ENCODE measurements at regions not wholly inside any gene's neighbourhood (a gene's known extent, or its start where the extent isn't known, plus 50 kb on each side); places are given as distances from the start of the nearest gene placed in this dataset.
"Not testable (repeated sequence)": the region's sequence is repeated elsewhere in the genome, so short reads cannot be mapped to it uniquely, and the experiment has no call there.

DNA sequence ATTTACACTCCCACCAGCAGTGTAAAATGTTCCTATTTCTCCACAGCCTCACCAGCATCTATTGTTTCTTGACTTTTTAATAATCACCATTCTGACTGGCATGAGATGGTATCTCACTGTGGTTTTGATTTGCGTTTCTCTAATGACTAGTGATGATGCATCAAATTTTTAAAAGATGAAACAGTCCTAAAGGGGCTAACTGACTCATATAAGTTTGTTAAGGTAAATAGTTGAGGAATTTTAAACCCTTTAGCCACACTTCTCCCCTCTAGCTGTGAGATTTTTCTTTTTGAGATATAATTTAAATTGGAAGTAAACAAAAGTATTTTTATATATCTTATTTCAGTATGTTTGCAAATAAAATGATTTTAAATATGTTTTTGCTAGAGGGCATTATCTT is 331.2 kb upstream of the EPHA6 start:
- CTCF ChIA-PET, H3K27ac Mint-ChIP-seq, H3K4me3 Mint-ChIP-seq, H3K36me3 Mint-ChIP-seq, H3K4me1 Mint-ChIP-seq, H3K27me3 Mint-ChIP-seq, H3K9me3 Mint-ChIP-seq, DNase-seq: not testable (repeated sequence)

DNA sequence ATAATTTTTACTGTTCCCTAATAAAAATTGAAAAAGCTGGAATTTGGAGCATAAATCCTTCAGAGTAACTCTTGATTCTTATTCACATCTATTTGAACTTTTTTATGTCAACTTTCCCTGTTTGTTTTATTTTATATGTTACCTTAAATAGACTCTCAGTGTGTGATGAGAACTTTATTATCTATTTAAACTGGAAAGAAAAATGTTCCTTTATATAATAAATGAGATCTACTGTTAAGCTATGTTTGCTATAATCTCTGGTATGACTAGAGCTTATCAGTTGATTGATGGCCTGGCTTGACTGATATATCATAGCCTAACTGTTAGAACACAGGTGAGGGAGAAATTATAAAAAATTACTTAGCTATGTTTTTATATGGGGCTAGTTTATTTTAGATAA is 330.6 kb upstream of the EPHA6 start:
- H3K9me3 Mint-ChIP-seq: peaks cover 7% of the 10 kb centered on the region
- no peak overlapping the region for H3K27ac Mint-ChIP-seq
- H3K4me3 Mint-ChIP-seq: no peak overlapping the region
- no peaks in the 10 kb centered on the region for H3K27me3 Mint-ChIP-seq
- no peaks in the 10 kb centered on the region for H3K4me1 Mint-ChIP-seq
- CTCF ChIA-PET: no interaction called here
- H3K36me3 Mint-ChIP-seq: no peaks in the 10 kb centered on the region
- DNase-seq: no peak

DNA sequence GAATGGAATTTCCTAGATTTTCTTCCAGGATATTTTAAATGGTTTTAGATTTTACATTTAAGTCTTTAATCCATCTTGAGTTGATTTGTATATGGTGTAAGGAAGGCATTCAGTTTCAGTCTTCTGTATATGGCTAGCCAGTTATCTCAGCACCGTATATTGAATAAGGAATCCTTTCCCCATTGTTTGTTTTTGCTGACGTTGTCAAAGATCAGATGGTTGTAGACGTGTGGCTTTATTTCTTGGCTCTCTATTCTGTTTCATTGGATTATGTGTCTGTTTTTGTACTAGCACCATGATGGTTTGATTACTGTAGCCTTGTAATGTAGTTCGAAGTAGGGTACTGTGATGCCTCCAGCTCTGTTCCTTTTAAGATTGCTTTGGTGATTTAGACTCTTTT is 325.7 kb upstream of the EPHA6 start:
- no peak overlapping the region for H3K27ac Mint-ChIP-seq
- no peaks in the 10 kb centered on the region for H3K27me3 Mint-ChIP-seq
- no peak for DNase-seq
- no peak overlapping the region for H3K4me3 Mint-ChIP-seq
- no peaks in the 10 kb centered on the region for H3K4me1 Mint-ChIP-seq
- H3K9me3 Mint-ChIP-seq: peaks cover 13% of the 10 kb centered on the region
- no peaks in the 10 kb centered on the region for H3K36me3 Mint-ChIP-seq
- CTCF ChIA-PET: no interaction called here

DNA sequence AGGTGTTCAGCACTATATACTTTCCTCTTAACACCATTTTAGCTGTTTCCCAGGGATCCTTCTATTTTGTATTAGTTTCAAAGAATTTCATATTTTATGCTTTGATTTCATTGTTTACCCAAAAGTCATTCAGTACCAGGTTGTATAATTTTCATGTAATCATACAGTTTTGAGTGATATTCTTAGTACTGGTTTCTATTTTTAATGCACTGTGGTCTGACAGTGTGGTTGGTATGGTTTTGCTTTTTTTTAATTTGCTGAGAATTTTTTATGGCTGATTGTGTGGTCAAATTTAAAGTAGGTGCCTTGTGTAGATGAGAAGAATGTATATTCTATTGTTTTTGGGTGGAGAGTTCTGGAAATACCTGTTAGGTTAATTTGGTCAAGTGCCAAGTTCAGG is 323.4 kb upstream of the EPHA6 start:
- Mint-ChIP-seq H3K9me3 (peaks cover 19% of the 10 kb centered on the region), H3K36me3 (no peaks in the 10 kb centered on the region), H3K27ac (no peak overlapping the region), H3K4me3 (no peak overlapping the region), H3K4me1 (no peaks in the 10 kb centered on the region), H3K27me3 (no peaks in the 10 kb centered on the region)
- CTCF ChIA-PET: no interaction called here
- DNase-seq: no peak

DNA sequence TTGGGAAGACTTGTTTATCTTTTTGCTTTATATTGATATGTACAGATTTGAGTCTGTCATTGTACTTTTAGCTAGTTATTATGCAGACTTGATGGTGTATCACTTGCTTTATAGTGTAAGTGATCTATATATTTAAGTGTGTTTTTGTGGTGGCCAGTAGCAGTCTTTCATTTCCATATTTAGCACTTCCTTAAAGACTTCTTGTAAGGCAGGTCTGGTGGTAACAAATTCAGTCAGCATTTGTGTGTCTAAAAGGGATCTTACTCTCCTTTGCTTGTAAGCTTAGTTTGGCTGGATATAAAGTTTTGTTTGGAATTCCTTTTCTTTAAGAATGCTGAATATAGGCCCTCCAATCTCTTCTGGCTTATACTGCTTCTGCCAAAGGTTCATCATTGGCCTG is 322.5 kb upstream of the EPHA6 start:
- H3K9me3 Mint-ChIP-seq: peaks cover 19% of the 10 kb centered on the region
- H3K4me1 Mint-ChIP-seq: no peaks in the 10 kb centered on the region
- no peaks in the 10 kb centered on the region for H3K36me3 Mint-ChIP-seq

DNA sequence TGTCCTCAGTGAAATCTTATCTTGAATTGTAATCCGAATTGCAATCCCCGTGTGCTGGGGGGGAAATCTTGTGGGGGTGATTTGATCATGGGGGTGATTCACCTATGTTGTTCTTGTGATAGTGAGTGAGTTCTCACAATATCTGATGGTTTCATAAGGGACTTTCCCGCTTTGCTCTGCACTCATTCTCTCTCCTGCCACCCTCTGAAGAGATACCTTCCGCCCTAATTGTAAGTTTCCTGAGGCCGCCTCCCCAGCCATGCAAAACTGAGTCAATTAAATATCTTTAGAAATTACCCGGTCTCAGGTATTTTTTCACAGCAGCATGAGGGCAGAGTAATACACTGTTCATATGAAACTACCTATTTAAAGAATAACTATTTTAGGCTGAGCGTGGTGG is 304.1 kb upstream of the EPHA6 start:
- DNase-seq: no peak
- Mint-ChIP-seq H3K27ac (no peak overlapping the region), H3K4me1 (no peaks in the 10 kb centered on the region), H3K27me3 (no peaks in the 10 kb centered on the region), H3K4me3 (no peak overlapping the region), H3K36me3 (no peaks in the 10 kb centered on the region), H3K9me3 (no peaks in the 10 kb centered on the region)
- CTCF ChIA-PET: no interaction called here

More for the DNA sequence above, 322.5 kb upstream of the EPHA6 start:
- Mint-ChIP-seq H3K27ac (no peak overlapping the region), H3K27me3 (no peaks in the 10 kb centered on the region), H3K4me3 (no peak overlapping the region)
- CTCF ChIA-PET: no interaction called here
- no peak for DNase-seq

DNA sequence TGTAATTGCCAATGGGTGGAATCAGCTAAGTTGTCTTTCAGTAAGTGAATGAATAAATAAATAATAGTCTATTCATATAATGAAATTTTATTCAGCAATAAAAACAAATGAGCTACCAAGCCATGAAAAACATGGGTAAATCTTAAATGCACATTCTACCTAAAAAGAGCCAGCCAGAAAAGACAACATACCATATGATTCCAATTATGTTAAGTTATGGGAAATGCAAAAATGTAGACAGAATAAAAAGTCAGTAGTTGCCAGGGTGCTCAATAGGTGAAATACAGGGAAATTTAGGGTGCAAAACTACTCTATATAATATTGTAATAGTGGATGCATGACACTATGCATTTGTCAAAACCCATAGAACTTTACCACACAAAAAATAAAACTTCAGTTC is 277.2 kb upstream of the EPHA6 start:
- Mint-ChIP-seq H3K27me3 (no peaks in the 10 kb centered on the region), H3K27ac (no peak overlapping the region), H3K4me3 (no peak overlapping the region), H3K36me3 (no peaks in the 10 kb centered on the region), H3K4me1 (no peaks in the 10 kb centered on the region), H3K9me3 (peaks cover 2% of the 10 kb centered on the region)
- no peak for DNase-seq
- CTCF ChIA-PET: no interaction called here

DNA sequence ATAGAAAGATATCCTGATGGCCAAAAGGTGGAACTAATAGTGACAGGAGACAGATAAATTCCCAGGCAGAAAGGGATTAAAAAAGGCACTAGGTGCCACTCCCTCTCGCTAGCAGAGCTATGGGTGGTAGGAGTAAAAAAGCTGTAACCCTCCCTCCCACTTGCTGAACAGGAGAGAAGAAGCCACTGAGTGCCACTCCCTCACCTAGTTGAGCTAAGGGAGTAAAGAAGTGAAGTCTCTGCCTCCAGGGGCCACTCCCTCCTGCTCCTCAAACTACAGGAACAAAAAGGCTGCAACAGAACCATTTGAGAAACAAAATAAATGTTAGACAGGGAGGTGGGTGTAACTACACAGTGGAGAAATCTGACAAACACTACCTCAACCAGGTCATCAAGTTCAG is 276.2 kb upstream of the EPHA6 start:
- no peaks in the 10 kb centered on the region for H3K4me1 Mint-ChIP-seq
- H3K9me3 Mint-ChIP-seq: peaks cover 2% of the 10 kb centered on the region
- no peaks in the 10 kb centered on the region for H3K27me3 Mint-ChIP-seq
- H3K4me3 Mint-ChIP-seq: no peak overlapping the region
- CTCF ChIA-PET: no interaction called here
- DNase-seq: no peak
- no peak overlapping the region for H3K27ac Mint-ChIP-seq
- H3K36me3 Mint-ChIP-seq: no peaks in the 10 kb centered on the region

DNA sequence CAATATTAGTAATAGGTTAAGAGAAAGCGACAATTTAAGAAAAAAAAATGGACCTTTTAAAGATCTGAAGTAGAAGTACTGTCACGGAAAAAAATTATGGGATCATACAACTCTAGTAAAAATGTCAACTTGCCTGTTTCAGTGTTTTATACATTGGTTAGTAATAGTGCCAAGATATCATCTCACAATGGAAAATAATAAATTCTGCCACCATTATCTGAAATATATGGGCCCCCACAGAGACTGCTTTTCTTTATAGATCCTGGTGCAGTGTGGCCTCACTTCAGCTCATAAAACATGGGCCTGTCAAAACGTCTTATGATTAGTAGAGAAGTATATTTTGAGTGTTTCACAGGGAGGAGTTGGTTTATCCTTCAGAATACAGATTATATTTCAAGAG is 266.3 kb upstream of the EPHA6 start:
- no peaks in the 10 kb centered on the region for H3K36me3 Mint-ChIP-seq
- H3K4me3 Mint-ChIP-seq: no peak overlapping the region
- no peaks in the 10 kb centered on the region for H3K27me3 Mint-ChIP-seq
- H3K9me3 Mint-ChIP-seq: peaks cover 19% of the 10 kb centered on the region
- H3K27ac Mint-ChIP-seq: no peak overlapping the region
- no peaks in the 10 kb centered on the region for H3K4me1 Mint-ChIP-seq
- no peak for DNase-seq
- CTCF ChIA-PET: no interaction called here

DNA sequence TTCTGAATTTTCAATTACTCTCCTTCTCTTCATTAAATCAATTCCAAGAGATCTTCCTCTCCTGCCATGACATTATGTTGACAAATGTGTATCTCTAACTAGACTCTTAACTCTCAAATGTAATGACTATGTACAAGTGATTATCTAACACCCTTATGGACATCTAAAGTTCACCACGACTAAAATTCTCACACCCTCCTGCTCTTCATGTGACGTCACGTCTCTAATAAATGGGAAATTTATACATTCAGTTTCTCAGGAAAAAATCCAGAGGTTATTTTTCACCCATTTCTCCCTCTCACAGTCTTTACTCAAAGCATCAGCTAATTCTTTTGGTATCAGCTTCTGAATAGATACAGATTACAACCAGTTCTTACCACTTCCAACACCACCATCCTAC is 237.5 kb upstream of the EPHA6 start:
- CTCF ChIA-PET: no interaction called here
- H3K27me3 Mint-ChIP-seq: no peaks in the 10 kb centered on the region
- no peak overlapping the region for H3K4me3 Mint-ChIP-seq
- no peaks in the 10 kb centered on the region for H3K4me1 Mint-ChIP-seq
- no peaks in the 10 kb centered on the region for H3K36me3 Mint-ChIP-seq
- no peak for DNase-seq
- no peak overlapping the region for H3K27ac Mint-ChIP-seq
- H3K9me3 Mint-ChIP-seq: peaks cover 36% of the 10 kb centered on the region

DNA sequence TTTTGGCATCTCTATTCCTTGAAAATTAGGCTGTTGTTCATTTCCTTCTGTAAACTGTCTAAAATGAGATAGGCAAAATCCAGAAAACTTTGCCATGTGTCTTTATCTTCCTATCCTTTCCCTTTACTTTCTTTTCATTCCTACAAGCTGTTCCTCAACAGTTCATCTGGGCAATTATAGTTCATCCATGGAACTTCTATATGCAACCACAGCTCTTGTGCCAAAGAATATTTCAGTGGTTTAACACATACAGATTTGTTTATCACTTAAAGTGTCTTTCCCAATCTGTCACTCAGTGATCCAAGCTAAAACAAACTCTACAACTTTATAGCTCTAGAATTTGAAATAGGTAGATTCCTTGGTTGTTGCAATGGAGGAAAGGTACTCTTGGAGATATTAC is 230.3 kb upstream of the EPHA6 start:
- Mint-ChIP-seq H3K9me3 (no peaks in the 10 kb centered on the region), H3K4me3 (no peak overlapping the region), H3K27ac (no peak overlapping the region), H3K4me1 (no peaks in the 10 kb centered on the region), H3K27me3 (no peaks in the 10 kb centered on the region), H3K36me3 (no peaks in the 10 kb centered on the region)
- no peak for DNase-seq
- CTCF ChIA-PET: no interaction called here

DNA sequence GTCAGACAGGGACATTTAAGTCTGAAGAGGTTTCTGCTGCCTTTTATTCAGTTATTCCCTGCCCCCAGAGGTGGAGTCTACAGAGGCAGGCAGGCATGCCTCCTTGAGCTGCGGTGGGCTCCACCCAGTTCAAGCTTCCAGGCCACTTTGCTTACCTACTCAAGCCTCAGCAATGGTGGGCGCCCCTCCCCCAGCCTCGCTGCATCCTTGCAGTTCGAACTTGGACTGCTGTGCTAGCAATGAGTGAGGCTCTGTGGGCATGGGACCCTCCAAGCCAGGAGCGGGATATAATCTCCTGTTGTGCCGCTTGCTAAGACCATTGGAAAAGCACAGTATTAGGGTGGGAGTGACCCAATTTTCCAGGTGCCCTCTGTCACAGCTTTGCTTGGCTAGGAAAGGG is 207.5 kb upstream of the EPHA6 start:
- not testable (repeated sequence) for H3K27ac Mint-ChIP-seq
- peaks cover 15% of the 10 kb centered on the region for H3K9me3 Mint-ChIP-seq

DNA sequence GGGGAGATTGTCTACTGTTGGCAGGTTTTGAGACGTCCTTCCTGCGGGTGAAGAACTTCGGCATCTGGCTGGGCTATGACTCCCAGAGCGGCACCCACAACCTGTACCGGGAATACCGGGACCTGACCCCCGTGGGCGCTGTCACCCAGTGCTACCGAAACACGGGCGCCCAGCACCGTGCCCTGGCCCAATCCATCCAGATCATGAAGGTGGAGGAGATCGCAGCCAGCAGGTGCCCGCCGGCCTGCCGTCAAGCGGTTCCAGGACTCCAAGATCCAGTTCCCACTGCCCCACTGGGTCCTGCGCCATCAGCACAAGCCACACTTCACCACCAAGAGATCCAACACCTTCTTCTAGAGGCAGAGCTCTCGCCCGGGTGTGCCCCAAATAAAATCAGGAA is 194.9 kb upstream of the EPHA6 start:
- Mint-ChIP-seq H3K36me3 (no peaks in the 10 kb centered on the region), H3K27me3 (no peaks in the 10 kb centered on the region), H3K27ac (no peak overlapping the region), H3K9me3 (no peaks in the 10 kb centered on the region), H3K4me1 (no peaks in the 10 kb centered on the region), H3K4me3 (no peak overlapping the region)
- DNase-seq: peak; percentile 25
- CTCF ChIA-PET: no interaction called here

More for the DNA sequence above, 207.5 kb upstream of the EPHA6 start:
- H3K4me3 Mint-ChIP-seq, CTCF ChIA-PET, DNase-seq, H3K27me3 Mint-ChIP-seq, H3K36me3 Mint-ChIP-seq, H3K4me1 Mint-ChIP-seq: not testable (repeated sequence)

DNA sequence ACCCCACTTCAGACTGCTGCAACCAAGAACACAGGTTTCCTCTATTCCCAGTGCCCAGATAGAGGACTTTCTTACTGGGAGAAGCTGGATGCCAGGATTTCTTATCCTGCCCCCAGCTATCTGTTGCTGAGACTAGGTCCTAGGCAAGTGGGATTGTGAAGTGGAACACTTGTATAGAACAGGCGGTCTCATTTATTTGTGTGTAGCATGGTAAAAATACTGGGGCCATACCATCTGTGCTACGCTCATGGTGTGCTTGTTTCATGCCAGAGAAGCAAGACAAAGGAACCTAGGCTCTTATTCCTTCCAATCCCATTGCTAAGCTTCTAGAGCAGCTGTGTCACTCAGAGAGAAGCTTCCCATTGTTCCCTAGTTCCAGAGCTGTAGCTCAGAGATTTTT is 191.5 kb upstream of the EPHA6 start:
- Mint-ChIP-seq H3K27ac (no peak overlapping the region), H3K4me3 (no peak overlapping the region), H3K4me1 (no peaks in the 10 kb centered on the region), H3K9me3 (peaks cover 2% of the 10 kb centered on the region), H3K36me3 (no peaks in the 10 kb centered on the region), H3K27me3 (no peaks in the 10 kb centered on the region)
- CTCF ChIA-PET: no interaction called here
- DNase-seq: no peak

DNA sequence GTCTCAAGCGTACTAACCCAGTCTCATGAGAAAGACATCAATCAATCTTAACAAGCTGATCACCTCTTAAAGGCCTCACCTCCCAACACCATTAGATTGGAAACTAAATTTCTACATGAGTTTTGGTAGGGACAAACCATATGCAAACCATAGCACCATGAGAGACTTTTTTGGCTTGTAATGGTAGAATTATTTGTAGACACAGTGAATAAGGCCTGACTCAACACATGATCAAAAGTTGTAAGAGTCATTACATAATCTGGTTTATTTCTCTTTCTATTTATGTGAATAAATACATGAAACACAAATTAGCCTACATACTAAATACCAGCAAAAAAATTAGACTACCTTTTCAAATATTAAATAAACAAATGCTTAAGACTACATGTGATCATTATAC is 183.3 kb upstream of the EPHA6 start:
- CTCF ChIA-PET: no interaction called here
- no peak overlapping the region for H3K4me3 Mint-ChIP-seq
- no peaks in the 10 kb centered on the region for H3K36me3 Mint-ChIP-seq
- no peaks in the 10 kb centered on the region for H3K27me3 Mint-ChIP-seq
- no peaks in the 10 kb centered on the region for H3K4me1 Mint-ChIP-seq
- no peak overlapping the region for H3K27ac Mint-ChIP-seq
- DNase-seq: no peak
- peaks cover 2% of the 10 kb centered on the region for H3K9me3 Mint-ChIP-seq

DNA sequence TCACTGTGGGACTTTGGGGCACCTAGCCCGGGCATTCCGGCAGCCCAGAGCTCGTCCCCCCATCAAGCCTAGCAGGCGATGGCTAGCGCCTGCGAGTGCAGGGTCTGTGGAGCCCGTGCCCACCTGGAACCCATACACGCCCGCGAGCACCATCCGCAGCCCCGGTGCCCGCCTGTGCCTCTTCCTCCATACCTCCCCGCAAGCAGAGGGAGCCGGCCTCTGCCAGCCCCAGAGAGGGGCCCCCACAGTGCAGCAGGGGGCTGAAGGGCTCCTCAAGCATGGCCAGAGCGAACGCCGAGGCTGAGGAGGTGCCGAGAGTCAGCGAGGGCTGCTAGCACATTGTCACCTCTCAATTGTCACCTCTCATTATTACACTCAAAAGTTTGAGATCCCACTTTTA is 167.8 kb upstream of the EPHA6 start:
- Mint-ChIP-seq H3K36me3 (no peaks in the 10 kb centered on the region), H3K4me1 (no peaks in the 10 kb centered on the region), H3K9me3 (peaks cover 10% of the 10 kb centered on the region), H3K27me3 (no peaks in the 10 kb centered on the region), H3K27ac (no peak overlapping the region), H3K4me3 (no peak overlapping the region)
- CTCF ChIA-PET: no interaction called here
- DNase-seq: no peak

Data from activated naive CD4-positive, alpha-beta T cell treated with anti-CD3 and anti-CD28 coated beads, Interleukin-2, amount 10 ng/mL, durations not matched to agents 7 days and 5 days (primary cell).